T follicular helper cell (primary cell): ENCODE measurements at regions not wholly inside any gene's neighbourhood (a gene's known extent, or its start where the extent isn't known, plus 50 kb on each side); places are given as distances from the start of the nearest gene placed in this dataset.

Experiments used
- DNase-seq: peaks from one replicate; pipeline ENCODE4 v3.0.0-alpha.2; 2020; ENCODE audit warnings: low read depth

- DNase-seq: no peak
Observed at GRCh38 chr22:22037740-22038139, 55.2 kb upstream of the TOP3B start.

DNA sequence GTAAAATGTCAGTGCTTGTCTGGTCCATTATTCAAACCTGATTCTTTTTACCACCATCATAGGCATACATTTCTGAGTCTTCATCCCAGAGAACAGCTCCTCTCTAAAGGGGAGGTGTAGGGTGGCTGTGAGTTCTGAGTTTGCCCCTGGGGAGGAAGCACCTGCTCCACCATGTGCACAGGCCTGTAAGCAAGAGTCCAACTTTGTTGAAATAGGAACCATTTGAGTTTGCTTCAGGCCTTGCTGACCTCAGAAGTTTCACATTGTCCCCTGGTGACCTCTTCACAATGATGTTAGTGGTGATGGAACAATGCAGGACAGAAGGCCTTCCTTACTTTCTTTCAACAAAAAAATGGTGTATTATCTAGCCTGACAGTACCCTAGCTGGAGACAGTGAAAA lies 54.6 kb upstream of the TOP3B start:
- no peak for DNase-seq

DNA sequence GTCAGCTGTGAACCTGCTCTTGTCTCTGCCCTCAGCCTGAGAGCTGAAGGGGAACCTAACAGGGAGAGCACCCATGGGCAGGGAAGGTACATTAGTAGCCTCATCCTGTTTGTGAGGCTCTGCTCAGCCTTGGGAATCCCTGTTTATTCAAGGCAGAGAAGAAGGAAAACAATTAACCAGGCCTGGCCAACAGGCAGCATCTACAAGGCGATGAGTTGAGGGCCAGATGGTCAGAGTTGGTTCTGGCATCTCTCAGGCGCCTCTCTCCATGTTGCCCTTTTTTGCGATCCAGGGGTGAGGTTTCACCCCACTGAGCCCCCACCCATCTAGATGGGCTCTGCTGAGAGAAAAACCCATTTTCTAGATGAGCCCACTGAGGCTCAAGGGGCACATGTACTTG lies 54.0 kb upstream of the TOP3B start:
- no peak for DNase-seq

DNA sequence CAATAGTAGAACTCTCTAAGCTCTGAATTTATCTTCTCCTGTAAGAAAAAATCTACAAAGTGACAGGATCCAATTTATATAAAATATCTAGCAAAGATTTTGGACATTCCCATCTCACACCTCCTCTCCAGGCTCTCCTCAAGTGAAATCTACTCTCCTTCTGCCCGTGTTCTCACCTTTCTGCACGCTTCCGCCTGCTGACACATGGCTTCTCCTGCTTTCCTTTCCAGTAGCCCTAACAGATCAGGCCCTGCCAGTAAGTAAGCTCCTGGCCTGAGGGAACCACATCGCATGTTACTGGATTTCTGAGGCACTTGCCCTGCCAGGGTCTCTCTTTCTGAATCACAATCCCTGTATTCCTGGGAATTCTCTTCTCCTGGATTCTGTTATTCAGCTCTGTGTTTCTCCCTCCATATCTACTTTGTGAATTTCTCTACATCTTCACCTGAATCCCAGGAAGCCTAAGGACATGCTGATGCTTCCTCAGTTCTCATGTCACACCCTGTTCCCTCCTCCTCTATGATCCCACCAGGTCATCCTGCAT lies 53.3 kb upstream of the TOP3B start:
- no peak for DNase-seq

DNA sequence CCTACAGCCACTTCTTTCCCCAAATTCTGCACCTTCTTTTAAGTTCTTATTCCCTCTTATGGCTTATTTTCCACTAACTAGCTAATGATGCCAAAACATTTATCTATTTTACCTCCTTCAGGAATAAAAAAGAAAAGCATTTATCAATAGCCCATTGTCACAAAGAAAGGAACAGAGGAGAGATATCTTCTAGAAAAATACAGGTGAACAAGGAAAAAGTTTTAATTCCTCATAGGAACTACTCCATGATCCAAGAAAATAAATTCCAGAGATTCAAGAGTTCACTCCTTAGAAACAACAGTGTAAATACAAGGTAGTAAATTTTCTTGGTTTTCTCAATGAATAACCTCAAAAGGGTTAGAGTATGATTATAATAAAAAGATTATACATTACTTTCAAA lies 52.6 kb upstream of the TOP3B start:
- DNase-seq: no peak

DNA sequence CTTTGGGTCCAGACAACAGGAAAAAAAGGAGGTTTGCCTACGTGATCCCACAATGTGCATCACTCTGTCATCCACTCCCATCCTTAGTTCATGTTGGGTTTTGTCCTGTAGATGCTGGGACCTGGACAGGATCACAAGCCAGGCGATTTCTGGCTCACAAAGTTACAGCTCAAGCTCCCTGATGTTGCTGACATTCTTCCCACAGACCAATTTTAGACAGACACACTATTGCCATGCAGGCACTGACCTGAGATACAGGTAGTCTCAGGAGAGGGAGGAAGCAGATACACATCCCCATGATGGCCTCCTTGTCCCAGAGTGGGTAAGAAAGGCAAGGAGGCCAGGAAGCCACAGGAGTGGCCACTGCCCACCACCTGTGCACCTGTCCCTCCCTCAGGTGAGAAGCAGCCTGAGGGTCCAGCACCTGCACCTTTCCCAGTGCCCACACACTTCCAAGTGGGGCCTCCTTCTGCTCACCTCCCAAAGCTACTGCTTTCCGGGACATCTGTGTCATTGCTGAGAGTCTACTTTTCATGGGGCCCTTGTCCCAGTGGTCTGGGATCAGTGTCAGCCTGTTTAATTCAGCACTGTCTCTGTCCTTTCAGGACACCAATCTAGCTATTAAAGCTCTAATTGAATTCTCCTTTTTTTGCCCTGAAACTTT lies 52.0 kb upstream of the TOP3B start:
- DNase-seq: no peak

DNA sequence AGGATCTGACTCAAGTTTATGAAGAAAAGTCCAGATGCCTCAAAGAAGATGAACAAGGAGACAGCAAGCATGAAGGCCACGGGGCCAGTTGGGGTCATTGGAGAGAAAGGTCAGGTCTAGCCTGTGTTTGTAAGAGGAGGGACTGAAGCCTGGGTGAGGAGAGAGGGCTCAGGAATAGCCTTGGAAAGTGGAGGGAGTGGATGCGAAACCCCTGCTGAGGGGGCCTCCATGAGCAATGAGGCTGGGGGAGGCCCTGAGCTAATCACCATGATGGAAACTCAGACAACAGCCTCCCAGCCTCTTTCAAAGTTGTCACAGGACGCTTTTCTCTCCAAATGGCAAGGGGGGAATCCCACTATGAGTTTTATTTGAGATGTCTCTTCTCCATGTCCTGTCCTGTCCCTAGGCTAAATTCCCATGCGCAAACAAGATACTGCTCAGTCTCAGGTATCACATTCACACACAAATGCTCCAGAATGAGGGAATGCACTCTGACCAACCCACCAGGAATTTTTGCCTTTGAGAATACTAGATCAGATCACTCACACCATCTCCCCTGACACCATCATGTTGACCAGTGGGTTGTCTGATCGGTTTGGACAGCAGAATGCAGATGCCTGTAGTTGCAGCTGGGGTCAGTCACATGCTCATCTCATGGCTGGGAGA lies 51.3 kb upstream of the TOP3B start:
- no peak for DNase-seq

DNA sequence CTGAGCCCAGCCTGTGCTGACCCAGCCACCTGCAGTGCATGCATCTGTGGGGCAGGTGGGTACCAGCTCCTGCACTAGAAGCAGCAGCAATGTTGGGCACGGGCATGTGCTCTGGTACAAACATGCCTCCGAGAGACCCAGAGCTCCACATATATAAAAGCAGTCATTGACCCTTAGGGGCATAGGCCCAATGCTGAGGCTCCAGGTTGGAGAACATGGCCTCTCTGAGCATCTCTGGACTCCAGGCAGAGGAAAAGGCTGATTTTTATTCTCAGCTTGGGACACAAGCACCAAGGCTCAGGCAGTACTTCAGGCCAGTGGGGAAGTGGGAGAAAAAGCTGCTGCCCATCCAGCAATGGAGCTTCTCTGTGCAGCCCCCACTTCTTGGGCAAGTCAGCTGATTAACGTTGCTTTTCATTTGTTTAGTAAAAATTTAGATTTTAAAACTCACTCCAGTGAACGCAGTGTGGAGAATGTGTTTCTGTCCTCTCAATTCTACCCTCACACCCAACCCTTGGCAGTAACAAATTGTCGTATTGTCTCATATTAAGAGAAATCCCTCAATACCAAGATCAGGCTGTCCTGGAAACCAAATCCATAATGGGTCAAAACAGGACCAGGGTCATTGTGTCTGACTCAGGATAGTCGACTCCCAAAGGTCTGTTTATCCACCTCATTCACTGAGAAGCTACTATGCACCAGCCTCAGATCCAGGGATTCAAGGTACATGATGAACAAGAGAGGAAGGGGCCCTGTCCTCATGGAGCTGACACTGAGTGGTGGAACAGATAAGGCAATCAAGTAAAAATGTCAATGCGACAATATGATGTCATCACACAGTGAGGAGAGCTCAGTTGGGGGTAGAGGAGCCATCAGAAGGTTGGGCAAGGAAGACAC lies 50.6 kb upstream of the TOP3B start:
- DNase-seq: no peak

GRCh38 chr22:22032099-22032905 lies 49.7 kb upstream of the TOP3B start:
- DNase-seq: no peak
